ENCODE measurements at regions not wholly inside any gene's neighbourhood (a gene's known extent, or its start where the extent isn't known, plus 50 kb on each side); places are given as distances from the start of the nearest gene placed in this dataset.

- no peaks in the 10 kb centered on the region for H3K36me3 ChIP-seq
- TF ChIP-seq CTCF (IDR thresholded peaks at IDR 0.05) (no peak), POLR2A (IDR thresholded peaks at IDR 0.05) (no peak), POLR2AphosphoS5 (IDR thresholded peaks at IDR 0.05) (no peak)
- DNase-seq (ENCODE audit: low spot score in 2 of 2): peak in 1 of 2 donors; percentile 35
- H3K27ac ChIP-seq: no peak overlapping the region
- H3K4me1 ChIP-seq: no peaks in the 10 kb centered on the region
- no peak overlapping the region for H3K4me3 ChIP-seq
- H3K27me3 ChIP-seq: no peaks in the 10 kb centered on the region
- intact Hi-C loops (cut with DNase I; ENCODE audit: low total_unique reads): no loop called here
- H3K9me3 ChIP-seq: no peaks in the 10 kb centered on the region
Measured at GRCh38 chr9:135422341-135422944, 57.1 kb upstream of the PPP1R26 start.

- intact Hi-C loops (cut with DNase I; ENCODE audit: low total_unique reads): no loop called here
- no peaks in the 10 kb centered on the region for H3K27me3 ChIP-seq
- DNase-seq (ENCODE audit: low spot score in 2 of 2): no peak
- no peaks in the 10 kb centered on the region for H3K4me1 ChIP-seq
- H3K36me3 ChIP-seq: no peaks in the 10 kb centered on the region
- no peak overlapping the region for H3K4me3 ChIP-seq
- no peak for TF ChIP-seq POLR2A (IDR thresholded peaks at IDR 0.05)
- TF ChIP-seq CTCF (IDR thresholded peaks at IDR 0.05): no peak
- TF ChIP-seq POLR2AphosphoS5 (IDR thresholded peaks at IDR 0.05): no peak
- H3K27ac ChIP-seq: no peak overlapping the region
- H3K9me3 ChIP-seq: no peaks in the 10 kb centered on the region
Measured at GRCh38 chr9:135423725-135424124, 55.9 kb upstream of the PPP1R26 start.

Measured in breast epithelium (tissue), 4 donors.